Liver (tissue), 8 donors: ENCODE measurements at regions not wholly inside any gene's neighbourhood (a gene's known extent, or its start where the extent isn't known, plus 50 kb on each side); places are given as distances from the start of the nearest gene placed in this dataset.

Experiments
- DNase-seq: peaks from one replicate; pipeline ENCODE4 v3.0.0-alpha.2; 2017; ENCODE audit warnings: low spot score
- H3K27ac ChIP-seq, 2 donors: one replicate each; pipeline ENCODE4 v1.7.0; 2013; ENCODE audit warnings: inconsistent platforms in 2 of 2, low read length in 2 of 2, control low read depth in 1 of 2, low read depth in 1 of 2, mild to moderate bottlenecking in 1 of 2
- H3K27me3 ChIP-seq, 4 donors: one replicate each; pipeline versions ENCODE4 v1.6.1 to v1.7.0; 2013; ENCODE audit warnings: low read length in 3 of 4, inconsistent platforms in 1 of 4, mild to moderate bottlenecking in 1 of 4, moderate library complexity in 1 of 4; ENCODE audit not compliant: control insufficient read depth in 4 of 4, insufficient read depth in 4 of 4
- H3K36me3 ChIP-seq, 4 donors: one replicate each; pipeline versions ENCODE4 v1.6.1 to v1.7.0; 2013; ENCODE audit warnings: low read length in 3 of 4, mild to moderate bottlenecking in 3 of 4, low read depth in 1 of 4, moderate library complexity in 1 of 4; ENCODE audit not compliant: control insufficient read depth in 4 of 4, insufficient read depth in 3 of 4
- H3K4me1 ChIP-seq, 4 donors: one replicate each; pipeline versions ENCODE4 v1.6.1 to v1.7.0; 2013; ENCODE audit warnings: low read length in 3 of 4, mild to moderate bottlenecking in 3 of 4, moderate library complexity in 1 of 4; ENCODE audit not compliant: control insufficient read depth in 4 of 4, insufficient read depth in 4 of 4
- H3K4me3 ChIP-seq, 3 donors: one replicate each; pipeline versions ENCODE4 v1.6.1 to v1.7.0; 2013; ENCODE audit warnings: low read length in 3 of 3, control low read depth in 1 of 3, low read depth in 1 of 3, mild to moderate bottlenecking in 1 of 3
- H3K9ac ChIP-seq, 2 donors: one replicate each; pipeline ENCODE4 v1.7.0; 2013; ENCODE audit warnings: low read length in 2 of 2, mild to moderate bottlenecking in 2 of 2, moderate library complexity in 2 of 2, control low read depth in 1 of 2, low read depth in 1 of 2
- H3K9me3 ChIP-seq, 4 donors: one replicate each; pipeline versions ENCODE4 v1.6.1 to v1.7.0; 2013; ENCODE audit warnings: low read length in 3 of 4; ENCODE audit not compliant: control insufficient read depth in 4 of 4
- CTCF ChIP-seq: fragments of 150-350 bp; IDR thresholded peaks from 2 replicates; pipeline ENCODE4 v1.5.1; 2017; ENCODE audit warnings: improper control_type of control experiment, low read depth, low read length; ENCODE audit not compliant: missing input control
- FOXA1 ChIP-seq: IDR thresholded peaks from 2 replicates; pipeline ENCODE4 v1.6.1; 2016; ENCODE audit warnings: antibody characterized with exemption
- GABPA ChIP-seq, 2 donors: IDR thresholded peaks in 1 of 2; conservative IDR thresholded peaks in 1 of 2; 2 replicates each; pipeline ENCODE4 v1.6.1; 2016; ENCODE audit warnings: antibody characterized with exemption in 2 of 2, mild to moderate bottlenecking in 1 of 2, moderate library complexity in 1 of 2
- JUND ChIP-seq, 2 donors: IDR thresholded peaks; 2 replicates each; pipeline ENCODE4 v1.6.1; 2016; ENCODE audit warnings: antibody characterized with exemption in 2 of 2
- MAX ChIP-seq: IDR thresholded peaks from 2 replicates; pipeline ENCODE4 v1.6.1; 2016; ENCODE audit warnings: antibody characterized with exemption
- NR2F2 ChIP-seq: IDR thresholded peaks from 2 replicates; pipeline ENCODE4 v1.6.1; 2016; ENCODE audit warnings: antibody characterized with exemption
- REST ChIP-seq: IDR thresholded peaks from 2 replicates; pipeline ENCODE4 v1.6.1; 2016; ENCODE audit warnings: antibody characterized with exemption, mild to moderate bottlenecking
- SP1 ChIP-seq: IDR thresholded peaks from 2 replicates; pipeline ENCODE4 v1.6.1; 2018; ENCODE audit warnings: antibody characterized with exemption, mild to moderate bottlenecking
- TAF1 ChIP-seq: conservative IDR thresholded peaks from 2 replicates; pipeline ENCODE4 v1.6.1; 2016; ENCODE audit warnings: antibody characterized with exemption, mild to moderate bottlenecking
- YY1 ChIP-seq: IDR thresholded peaks from 2 replicates; pipeline ENCODE4 v1.6.1; 2016; ENCODE audit warnings: antibody characterized with exemption, mild to moderate bottlenecking
- WGBS: extraction: QIAGEN DNeasy Blood & Tissue Kit; methylation state at CpG from one replicate; pipeline ENCODE4 v1.1.7; 2013; 5-methylcytosine and 5-hydroxymethylcytosine counted together
- donor health status: healthy.
- donor health status: healthy.
- donor health status: healthy.
- donor health status: healthy.
- donor health status: healthy.

- H3K27ac ChIP-seq = peak overlapping the region; percentile 87 to 88
- no peak overlapping the region for H3K4me3 ChIP-seq
- DNase-seq = no peak
- no peak overlapping the region for H3K9ac ChIP-seq
- no peaks in the 10 kb centered on the region for H3K36me3 ChIP-seq
- 66% methylated on average over 5 of the region's 5 CpGs for WGBS
- no peak for TF ChIP-seq REST
- TF ChIP-seq MAX = peak; percentile 12
- no peaks in the 10 kb centered on the region for H3K9me3 ChIP-seq
- H3K27me3 ChIP-seq = no peaks in the 10 kb centered on the region
- H3K4me1 ChIP-seq = peaks cover 7 to 53% (median 39%) of the 10 kb centered on the region in 4 donors
These were observed 51.4 kb upstream of the ITGA6 start for GRCh38 chr2:172376016-172376415.

- Histone ChIP-seq H3K9ac (no peak overlapping the region), H3K9me3 (no peaks in the 10 kb centered on the region), H3K4me1 (peaks cover 10 to 59% (median 45%) of the 10 kb centered on the region in 4 donors), H3K4me3 (no peak overlapping the region), H3K27ac (peak overlapping the region in 1 of 2 donors; percentile 87), H3K27me3 (no peaks in the 10 kb centered on the region), H3K36me3 (no peaks in the 10 kb centered on the region)
- 51% methylated on average over 5 of the region's 5 CpGs for WGBS
- DNase-seq = no peak
- TF ChIP-seq TAF1 (no peak), REST (no peak), NR2F2 (no peak)
These were observed 50.8 kb upstream of the ITGA6 start for GRCh38 chr2:172376505-172377125.

- Histone ChIP-seq H3K27ac (no peak overlapping the region), H3K9me3 (no peaks in the 10 kb centered on the region), H3K4me1 (peaks cover 10 to 59% (median 45%) of the 10 kb centered on the region in 4 donors), H3K27me3 (no peaks in the 10 kb centered on the region), H3K9ac (no peak overlapping the region), H3K36me3 (no peaks in the 10 kb centered on the region), H3K4me3 (no peak overlapping the region)
- no peak for DNase-seq
- TF ChIP-seq CTCF (no peak), SP1 (no peak), GABPA (IDR thresholded peaks at IDR 0.05 in 1 of 2, conservative IDR thresholded peaks at IDR 0.05 in 1 of 2) (no peak), YY1 (no peak), JUND (IDR thresholded peaks at IDR 0.05) (no peak), FOXA1 (no peak)
- 90% methylated on average over 3 of the region's 3 CpGs for WGBS
These were observed 50.0 kb upstream of the ITGA6 start for GRCh38 chr2:172377408-172377807.
